NCI-H345 (cell line): ENCODE measurements at regions not wholly inside any gene's neighbourhood (a gene's known extent, or its start where the extent isn't known, plus 50 kb on each side); places are given as distances from the start of the nearest gene placed in this dataset.

Experiments
- DNase-seq: peaks from one replicate; lab custom pipeline; 2025; lab: John Stamatoyannopoulos, UW

DNA sequence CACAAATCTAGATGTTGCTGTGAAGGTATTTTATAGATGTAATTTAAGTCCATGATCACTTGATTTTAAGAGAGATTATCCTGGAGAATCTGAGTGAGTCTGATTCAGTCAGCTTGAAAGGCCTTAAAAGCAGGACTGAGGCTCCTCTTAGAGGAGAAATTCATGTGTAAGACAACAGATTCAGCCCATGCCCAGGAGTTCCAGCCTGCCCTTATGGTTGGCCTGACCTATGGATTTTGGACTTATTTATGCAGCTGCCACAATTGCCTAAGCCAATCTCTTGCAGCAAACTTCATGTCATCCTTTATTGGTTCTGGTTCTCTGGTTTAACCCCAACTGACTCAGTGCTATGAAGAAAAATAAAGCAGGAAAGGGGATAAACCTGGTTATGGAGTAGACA lies 296.5 kb upstream of the RASGRP1 start:
- DNase-seq = no peak

DNA sequence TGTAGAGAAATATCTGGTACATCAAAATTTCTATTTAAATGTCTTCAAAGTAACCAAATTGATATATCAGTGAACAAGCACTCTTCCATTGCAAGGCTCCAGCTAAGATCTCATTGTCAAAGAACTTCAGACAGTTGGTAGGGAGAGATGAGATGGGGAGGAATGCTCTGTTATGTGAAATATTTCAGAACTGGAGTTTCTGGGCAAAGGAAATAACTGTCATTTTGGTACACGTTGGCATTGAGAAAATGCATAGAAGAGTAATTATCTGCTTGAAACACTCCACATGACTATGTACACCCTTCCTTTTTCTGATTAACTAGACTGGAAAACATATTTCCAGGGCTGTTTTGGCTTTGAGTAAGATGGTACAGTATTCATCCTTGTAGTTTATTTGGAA lies 297.5 kb upstream of the RASGRP1 start:
- DNase-seq = no peak

DNA sequence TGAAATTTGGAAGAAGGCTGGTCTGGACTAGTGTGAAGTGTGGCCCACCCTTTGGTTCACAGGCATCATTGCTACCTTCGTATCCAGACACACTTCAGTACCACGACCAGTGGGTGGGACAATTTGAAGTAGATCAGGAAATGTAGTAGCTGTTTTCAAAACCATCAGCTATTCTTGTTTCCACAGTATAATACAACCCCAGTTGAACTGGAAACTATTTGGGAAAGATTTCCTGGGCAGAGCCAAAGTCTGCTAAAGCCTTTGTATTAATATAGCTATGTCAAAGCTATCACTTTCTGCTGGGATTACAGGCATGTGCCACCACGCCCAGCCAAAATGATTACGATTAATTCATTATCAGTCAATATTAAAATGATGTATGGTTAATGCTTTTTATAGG lies 298.8 kb upstream of the RASGRP1 start:
- DNase-seq = no peak

DNA sequence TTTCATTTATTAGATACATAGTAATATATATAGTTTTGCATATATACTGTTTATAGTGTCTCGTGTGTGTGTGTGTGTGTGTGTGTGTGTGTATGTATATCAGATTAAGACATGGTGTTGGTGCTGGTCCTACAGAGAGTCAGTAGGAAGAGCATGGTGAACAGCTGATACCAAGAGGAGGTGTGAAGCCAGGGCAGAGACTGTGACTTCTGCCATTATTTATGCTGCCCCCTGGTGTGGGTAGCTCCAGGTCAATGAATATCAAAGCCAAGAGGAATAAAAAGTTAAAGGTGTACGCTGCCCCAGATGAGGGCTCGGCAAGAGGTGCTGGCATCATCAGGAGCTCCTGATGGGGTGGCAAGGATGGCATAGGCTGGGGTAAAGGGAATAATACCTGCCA lies 299.5 kb upstream of the RASGRP1 start:
- no peak for DNase-seq

DNA sequence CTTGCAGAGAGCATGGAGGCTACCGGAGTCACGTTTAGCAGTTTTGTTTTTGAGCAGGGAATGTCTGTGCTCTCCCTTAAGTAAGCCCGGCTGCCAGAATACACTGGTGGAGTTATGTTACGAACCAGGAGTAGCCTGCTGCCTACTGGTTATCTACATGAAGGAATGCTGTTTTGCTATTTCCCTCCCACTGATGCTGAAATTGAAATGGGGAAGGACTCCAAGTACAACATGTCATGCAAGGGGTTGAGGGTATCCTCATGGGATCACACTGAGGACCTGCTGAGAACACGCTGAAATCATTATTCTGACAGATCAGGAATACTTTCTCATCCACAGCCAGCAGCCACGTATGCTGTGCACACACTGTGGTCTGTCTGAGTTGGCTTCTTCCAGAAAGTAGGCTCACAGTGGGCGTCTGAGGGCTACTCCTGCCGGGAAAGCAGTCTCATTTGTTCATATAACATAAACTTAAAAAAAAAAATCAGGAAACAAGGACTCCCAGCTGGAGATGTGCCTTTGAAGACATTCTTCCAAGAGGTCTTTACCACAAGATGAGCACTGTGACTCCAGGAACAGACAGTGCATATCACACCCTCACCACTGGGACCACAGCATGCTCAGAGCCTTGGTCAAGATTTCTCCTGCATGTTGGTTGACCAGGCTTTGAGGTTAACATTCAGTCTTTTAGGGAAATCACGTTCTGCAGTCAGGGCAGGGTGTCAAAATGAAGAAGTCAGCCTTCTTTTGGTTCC lies 300.4 kb upstream of the RASGRP1 start:
- DNase-seq = no peak

DNA sequence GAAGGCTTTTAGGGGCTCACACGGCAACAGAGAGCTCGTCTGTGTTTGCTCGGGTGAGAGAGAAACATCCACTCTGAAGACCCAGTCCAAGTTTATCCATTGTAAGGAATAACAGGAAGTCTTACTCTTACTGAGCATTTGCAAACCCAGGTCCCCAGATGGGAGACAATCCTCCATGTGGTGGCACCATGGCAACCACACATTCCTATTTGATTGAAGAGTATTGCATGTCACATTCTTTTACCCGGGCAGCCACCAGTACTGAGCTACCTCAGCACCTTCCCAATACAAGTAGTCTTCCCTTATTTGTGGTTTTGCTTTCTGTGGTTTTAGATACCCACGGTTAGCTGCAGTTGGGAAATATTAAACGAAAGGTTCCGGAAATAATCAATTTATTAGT lies 302.9 kb upstream of the RASGRP1 start:
- no peak for DNase-seq

DNA sequence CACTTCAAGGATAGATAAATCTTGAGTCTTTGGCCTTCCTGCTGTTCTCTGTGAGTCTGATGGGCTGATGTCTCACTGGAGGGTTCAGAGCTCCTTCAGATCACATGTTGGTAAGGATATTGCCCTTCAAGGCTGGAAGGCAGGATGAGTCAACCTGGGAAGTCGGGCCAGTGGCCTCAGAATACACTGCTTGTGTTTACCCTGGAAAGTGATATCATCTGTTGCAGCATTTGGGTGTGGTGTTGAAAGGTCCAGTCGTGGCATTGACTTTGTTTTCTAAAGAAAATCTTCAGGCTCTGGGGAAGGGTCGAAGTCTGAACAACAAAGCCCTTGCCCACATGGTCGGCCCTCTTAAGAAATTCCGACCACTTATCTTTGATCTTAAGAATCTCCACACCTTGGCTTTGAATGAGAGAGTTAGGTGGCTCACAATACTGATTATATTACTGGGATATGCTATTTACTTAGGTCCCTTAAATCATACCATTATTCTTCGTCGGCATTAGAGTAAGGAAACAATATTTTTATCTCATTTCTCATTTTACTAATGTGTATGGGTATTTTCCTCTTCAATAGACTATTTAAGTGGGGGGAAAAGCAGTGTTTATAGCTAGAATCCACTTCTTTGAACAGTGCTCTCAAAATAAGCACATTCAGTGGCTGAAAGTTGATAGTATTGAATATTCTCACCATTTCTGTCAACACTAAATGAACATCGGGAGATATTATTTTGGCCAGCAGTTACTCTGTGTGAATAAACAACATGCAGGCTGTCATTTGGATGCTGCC lies 303.9 kb upstream of the RASGRP1 start:
- DNase-seq = no peak

DNA sequence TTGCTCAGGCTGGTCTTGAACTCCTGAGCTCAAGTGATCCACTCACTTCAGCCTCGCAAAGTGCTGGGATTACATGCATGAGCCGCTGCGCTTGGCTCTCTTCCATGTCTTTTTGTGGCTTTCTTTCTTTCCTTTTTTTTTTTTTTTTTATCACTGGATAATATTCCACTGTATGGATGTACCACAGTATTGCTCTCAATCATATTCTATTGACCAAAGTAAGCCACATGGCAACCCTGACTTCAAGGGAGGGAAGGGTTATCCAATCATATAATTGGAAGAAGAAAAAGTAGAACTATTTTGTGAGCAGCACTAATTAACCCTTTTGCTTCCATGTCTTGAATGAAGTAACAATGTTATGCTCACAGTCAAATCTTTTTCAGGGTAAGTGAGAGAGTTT lies 307.0 kb upstream of the RASGRP1 start:
- no peak for DNase-seq

DNA sequence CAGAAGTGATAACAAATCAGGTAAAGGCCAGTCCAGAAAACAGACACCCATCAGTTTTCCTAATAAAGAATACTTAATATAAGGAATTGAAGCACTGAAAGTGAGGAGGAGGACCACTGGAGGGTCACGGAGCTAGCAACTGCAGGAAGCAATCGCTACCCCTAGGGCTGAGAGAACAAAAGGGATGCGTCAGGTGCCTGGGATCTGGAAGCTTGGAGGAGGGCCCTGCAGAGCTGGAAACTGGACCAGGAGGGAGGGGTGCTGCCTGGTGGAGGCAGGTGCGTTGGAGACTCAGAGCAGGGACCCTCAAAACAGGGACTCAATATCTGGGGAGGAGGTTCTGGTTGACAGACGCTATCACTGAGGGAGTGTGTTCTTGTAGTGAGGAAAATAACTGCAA lies 308.1 kb upstream of the RASGRP1 start:
- no peak for DNase-seq

DNA sequence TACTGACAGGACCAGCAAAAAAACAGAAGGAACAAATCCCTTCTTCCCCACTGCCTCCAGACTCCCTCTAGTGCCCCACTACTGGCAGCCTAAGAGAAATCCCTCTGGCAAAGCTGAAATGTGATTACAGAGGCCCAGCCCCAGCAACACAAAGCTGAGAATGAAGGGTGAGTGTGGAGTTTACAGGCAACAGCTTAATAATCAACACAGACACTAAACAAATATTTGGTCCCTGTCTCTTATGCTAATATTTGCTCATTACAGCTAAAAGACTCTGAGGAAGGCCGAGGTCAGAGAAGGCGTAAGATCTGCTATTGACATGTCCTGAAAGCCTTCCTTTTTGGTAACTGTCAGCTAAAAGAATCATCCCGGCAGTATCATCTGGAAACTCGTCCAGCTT lies 308.5 kb upstream of the RASGRP1 start:
- no peak for DNase-seq

DNA sequence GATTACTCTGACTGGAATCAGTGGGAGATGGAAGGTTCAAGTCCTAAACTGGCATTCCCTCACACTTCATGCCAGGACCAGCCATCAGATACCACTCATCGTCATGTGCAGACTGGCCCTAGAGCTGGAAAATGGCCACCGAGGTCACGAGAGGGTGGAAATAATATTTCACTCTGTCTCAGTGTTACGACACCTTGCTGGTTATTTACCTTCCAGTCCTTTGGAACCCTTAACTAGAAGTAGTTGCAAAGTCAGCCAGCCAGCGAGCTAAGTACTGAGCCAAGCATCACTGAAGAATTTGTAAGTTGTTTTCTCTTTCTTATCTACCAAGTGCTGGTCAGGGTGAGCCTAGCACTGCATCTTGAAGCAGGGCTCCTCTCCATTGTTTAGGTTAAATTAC lies 309.9 kb upstream of the RASGRP1 start:
- no peak for DNase-seq

DNA sequence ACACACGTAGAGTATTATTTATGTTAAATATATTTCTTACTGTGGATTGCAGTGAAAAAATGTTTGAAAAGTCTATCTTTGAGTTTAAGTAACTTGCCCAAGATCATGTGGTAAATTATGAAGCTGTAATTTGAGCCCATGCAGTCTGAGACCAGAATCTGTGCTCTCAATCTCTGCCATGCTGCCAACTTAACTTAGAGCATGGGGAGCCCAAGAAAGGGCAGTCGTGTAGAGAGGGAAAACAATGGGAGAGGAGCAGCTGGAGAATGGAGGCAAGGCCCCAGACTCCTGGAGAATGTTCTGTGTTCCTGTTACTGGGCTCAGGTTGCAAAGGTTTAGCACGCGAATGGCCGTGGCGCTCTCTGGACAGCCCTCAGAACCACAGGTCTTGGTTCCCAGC lies 311.6 kb upstream of the RASGRP1 start:
- no peak for DNase-seq

DNA sequence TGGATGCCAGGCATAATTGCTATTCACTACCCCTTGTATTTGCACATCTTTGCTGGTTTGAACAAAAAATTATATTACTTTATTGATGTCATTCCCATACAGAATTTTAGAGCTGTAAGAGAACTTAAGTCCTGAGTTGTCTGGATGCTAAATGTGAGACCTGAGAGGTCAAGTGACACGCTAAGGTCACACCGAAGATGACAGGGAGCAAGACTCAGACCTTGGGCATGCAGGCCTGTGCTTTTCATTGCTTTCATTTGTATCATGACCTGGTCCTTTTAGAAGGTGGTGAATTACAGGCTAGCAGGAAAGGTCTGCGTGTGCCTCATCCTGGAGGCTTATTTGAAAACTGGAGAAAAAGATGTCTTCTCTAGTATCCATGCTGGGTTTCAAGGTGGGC lies 312.0 kb upstream of the RASGRP1 start:
- DNase-seq = no peak

DNA sequence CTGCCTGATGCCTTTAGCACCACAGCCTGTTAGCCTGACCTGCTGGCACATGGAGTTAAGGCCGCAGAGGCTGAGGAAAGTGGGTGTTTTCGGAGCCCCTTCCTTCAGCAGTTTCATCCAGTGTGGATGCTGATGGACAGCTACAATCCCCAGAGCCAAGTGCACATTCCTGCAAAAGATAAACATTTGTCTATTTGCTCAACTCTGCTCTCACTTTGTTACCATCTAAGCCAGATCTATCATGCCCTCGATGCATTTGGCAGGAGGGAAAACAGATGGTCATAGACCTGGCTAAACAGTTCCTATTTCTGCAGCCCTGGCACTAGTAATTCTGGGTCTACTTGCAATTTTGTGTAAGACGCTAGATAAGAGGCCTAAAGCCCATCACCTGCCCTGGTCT lies 312.9 kb upstream of the RASGRP1 start:
- no peak for DNase-seq

DNA sequence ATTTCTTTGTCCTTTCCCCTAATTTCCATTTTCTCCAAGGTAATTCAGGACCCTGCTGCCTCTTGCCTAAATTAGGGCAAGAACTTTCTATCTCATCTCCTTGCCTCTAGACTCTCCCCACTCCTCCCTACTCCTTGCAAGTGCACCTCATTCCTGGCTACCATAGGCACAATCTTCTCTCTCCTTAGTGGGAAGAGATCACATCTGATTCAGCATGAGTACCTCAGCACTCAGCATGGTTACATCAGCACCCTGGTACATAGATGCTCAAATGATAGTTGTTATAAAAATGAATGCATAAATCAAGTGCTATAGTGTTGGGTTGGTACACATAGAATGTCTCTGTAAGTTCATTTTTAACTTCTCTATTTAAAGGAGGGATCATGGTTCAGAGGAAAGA lies 313.4 kb upstream of the RASGRP1 start:
- no peak for DNase-seq

DNA sequence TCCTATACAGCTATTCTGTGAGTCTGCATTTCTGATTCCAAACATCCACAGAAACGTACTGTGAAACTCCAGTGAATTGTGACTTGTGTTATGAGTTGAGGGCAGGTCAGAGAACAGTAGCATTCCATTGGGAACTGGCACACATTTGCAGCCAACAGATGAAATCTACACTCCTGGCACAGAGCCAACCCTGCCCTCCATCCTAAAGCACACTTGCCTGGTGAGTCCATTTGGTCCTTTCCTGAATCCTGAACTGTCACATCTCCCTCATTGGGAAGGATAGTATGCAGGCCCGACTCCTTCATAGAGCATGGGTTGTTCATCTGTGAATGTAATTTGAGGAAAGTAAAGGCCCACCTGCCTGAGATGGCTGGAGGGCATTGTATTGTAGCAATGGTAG lies 314.3 kb upstream of the RASGRP1 start:
- DNase-seq = no peak

DNA sequence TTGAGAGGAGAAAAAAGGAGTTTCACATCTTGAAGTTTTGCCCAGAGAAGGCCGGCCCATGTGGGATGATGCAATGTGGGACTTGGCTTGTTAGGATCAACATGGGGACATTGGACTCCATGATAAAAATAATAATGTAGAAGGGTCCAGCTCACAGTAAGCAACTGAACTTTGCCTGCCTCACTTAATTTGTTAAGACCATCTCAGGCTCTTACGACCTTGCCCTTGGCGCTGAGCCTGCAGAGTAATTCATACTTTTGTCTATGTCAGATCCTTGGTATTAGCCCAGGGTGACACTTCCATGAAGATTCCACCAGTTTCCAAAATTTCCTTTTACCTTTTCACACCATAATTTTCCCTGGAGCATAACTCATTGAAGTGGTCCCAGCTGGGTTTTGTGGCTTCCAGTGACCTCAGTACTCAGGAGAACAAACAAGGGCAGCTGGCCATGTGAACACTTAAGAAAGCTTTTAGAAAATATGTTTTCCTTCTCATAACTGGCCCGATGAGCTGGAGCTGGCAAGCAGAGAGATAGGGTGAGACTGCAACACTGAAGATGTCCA lies 315.4 kb upstream of the RASGRP1 start:
- DNase-seq = no peak

DNA sequence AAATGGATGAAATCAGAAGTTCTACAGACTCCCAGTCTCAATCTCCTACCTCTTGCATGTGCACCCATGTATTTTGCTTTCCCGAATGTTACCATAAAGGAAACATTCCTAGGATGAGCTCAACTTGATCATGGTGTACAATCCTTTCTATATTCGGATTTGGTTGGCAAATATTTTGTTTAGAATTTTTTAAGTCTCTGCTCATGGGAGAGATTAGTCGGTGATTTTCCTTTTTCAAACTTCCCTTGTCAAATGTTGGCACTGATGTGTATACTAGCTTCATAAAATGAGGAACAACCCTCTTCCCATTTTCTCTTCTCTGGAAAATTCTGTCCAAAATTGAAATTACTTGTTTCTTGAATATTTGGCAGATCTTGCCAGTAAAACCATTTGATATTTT lies 317.6 kb upstream of the RASGRP1 start:
- no peak for DNase-seq

DNA sequence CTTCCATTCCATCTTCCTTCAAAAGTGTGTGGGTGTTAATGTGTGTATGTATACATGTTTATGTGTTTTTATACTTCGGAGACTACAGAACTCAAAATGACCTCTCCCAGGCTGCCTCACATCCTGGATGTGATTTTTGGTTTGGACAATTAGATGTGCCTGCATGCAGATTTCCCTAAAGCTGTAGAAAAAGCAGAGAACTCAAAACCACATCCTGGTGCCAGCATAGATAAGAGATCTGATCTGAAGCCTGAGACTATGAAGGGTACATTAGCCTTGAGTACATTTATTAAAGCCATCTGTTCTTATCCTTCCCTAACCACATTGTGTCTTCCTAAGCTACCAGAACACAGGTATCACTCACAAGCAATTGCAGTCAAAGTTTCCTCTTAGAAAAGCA lies 319.4 kb upstream of the RASGRP1 start:
- DNase-seq = no peak

DNA sequence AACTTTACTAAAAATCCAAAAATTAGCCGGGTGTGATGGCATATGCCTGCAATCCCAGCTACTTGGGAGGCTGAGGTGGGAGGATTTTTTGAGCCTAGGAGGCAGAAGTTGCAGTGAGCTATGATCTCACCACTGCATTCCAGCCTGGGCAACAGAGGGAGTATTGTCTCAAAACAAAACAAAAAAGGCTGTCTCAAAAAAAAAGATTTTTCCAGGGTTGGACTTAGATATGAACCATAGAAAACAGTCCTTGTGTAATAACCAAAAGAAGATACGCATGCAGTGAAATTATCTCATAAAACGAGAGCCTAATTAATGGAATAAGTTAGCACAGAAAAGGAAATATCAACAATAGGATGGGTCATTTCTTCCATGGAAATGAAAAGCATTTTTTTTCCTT lies 320.4 kb upstream of the RASGRP1 start:
- DNase-seq = no peak

DNA sequence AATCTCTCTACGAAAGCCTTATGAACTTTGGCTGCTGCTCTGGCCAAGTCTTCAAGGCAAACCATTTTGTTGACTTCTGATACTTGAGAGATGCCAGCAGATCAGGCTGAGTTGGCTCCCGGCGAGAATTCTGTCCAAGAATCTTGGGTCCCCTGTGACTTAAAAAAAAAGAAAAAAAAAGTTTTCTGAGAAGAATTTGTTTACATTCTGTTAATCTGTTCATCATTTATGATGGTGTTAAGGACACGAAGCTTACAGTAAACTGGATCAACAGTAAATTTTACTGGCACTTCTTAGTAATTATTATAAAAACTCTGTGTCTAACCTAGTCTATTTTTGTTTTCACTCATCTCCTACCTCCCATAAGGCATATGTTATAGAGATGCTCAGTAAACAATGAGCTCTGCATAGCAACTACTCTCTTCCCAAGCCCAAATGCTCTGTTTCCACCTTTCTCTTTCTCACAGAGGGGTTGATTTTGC lies 320.9 kb upstream of the RASGRP1 start:
- no peak for DNase-seq

DNA sequence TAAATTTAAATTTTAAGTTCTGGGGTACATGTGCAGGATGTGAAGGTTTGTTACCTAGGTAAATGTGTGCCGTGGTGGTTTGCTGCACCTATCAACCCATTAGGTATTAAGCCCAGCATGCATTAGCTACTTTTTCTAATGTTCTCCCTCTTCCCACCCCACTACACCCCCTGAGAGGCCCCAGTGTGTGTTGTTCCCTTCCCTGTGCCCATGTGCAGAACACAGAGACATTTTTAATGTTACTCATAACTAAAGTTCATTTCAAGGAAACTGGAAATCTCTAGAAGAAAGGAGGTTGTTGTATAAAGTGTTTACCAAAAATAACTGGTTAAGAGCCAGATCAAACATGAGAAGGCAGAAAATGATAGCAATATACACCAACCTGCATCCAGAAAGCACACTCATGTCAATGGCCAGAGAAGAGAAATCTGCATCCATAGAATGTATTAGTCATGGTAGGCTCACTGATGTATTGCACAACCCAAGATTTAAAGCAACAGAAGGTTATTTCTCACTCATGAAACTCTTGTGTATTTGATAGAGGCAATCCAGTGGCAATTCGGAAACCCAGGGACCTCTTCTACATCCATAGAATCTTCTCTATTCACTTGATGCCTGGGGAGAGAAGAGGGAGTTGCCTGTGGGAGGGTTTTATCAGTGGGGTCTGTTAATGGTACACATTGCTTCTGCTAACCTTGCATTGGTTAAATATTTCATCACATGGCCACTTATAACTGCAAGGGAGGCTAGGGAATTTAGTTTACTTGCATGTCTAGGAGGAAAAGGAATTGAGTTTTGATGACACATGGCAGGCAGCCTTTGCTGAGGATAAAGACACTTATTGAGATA lies 321.9 kb upstream of the RASGRP1 start:
- DNase-seq = no peak
